Fibroblast of lung (primary cell): ENCODE measurements at regions not wholly inside any gene's neighbourhood (a gene's known extent, or its start where the extent isn't known, plus 50 kb on each side); places are given as distances from the start of the nearest gene placed in this dataset.
A peak's percentile ranks its signal among the peaks of the same experiment; 100 is the strongest.

Experiments
- DNase-seq, 2 donors: peaks; one replicate each; pipeline versions ENCODE4 v3.0.0 to v3.0.0-alpha.2; 2010; ENCODE audit warnings: low read depth in 2 of 2
- H2AFZ ChIP-seq: 2 replicates; pipeline ENCODE4 v1.5.1; 2012; ENCODE audit warnings: low read length, control low read depth, inconsistent platforms
- H3K27ac ChIP-seq: 2 replicates; pipeline ENCODE4 v1.5.1; 2011; ENCODE audit warnings: low read length, control low read depth; ENCODE audit not compliant: insufficient read depth
- H3K27me3 ChIP-seq: 2 replicates; pipeline ENCODE4 v1.5.1; 2011; ENCODE audit warnings: mild to moderate bottlenecking, low read length; ENCODE audit not compliant: control insufficient read depth, insufficient read depth
- H3K36me3 ChIP-seq: 2 replicates; pipeline ENCODE4 v1.5.1; 2011; ENCODE audit warnings: low read length; ENCODE audit not compliant: control insufficient read depth, insufficient read depth
- H3K4me1 ChIP-seq: 2 replicates; pipeline ENCODE4 v1.5.1; 2011; ENCODE audit warnings: low read length; ENCODE audit not compliant: control insufficient read depth, insufficient read depth; ENCODE audit errors: extremely low read depth
- H3K4me2 ChIP-seq: 2 replicates; pipeline ENCODE4 v1.5.1; 2011; ENCODE audit warnings: low read length, control low read depth; ENCODE audit not compliant: insufficient read depth; ENCODE audit errors: extremely low read depth
- H3K4me3 ChIP-seq, 4 experiments: fragments of 200-600 bp in 1 of 4; sonication (generic) in 1 of 4; replicated peaks in 1 of 4; 2 replicates each; pipeline ENCODE4 v1.5.1; 2011 to 2016; ENCODE audit warnings: low read length in 4 of 4, low read depth in 3 of 4, mild to moderate bottlenecking in 3 of 4, control low read depth in 2 of 4, inconsistent platforms in 1 of 4, mixed read lengths in 1 of 4; ENCODE audit not compliant: insufficient read depth in 1 of 4; ENCODE audit errors: control extremely low read depth in 1 of 4
- H3K79me2 ChIP-seq: 2 replicates; pipeline ENCODE4 v1.5.1; 2012; ENCODE audit warnings: mild to moderate bottlenecking, low read length, inconsistent platforms; ENCODE audit not compliant: control insufficient read depth, insufficient read depth
- H3K9ac ChIP-seq: 2 replicates; pipeline ENCODE4 v1.5.1; 2011; ENCODE audit warnings: mild to moderate bottlenecking, low read length, control low read depth; ENCODE audit not compliant: insufficient read depth
- H3K9me3 ChIP-seq: 2 replicates; pipeline ENCODE4 v1.5.1; 2012; ENCODE audit warnings: low read depth, low read length; ENCODE audit not compliant: control insufficient read depth, insufficient read depth
- H4K20me1 ChIP-seq: 2 replicates; pipeline ENCODE4 v1.5.1; 2011; ENCODE audit warnings: low read length; ENCODE audit not compliant: control insufficient read depth, insufficient read depth; ENCODE audit errors: extremely low read depth
- EZH2 ChIP-seq: IDR thresholded peaks from 2 replicates; pipeline ENCODE4 v1.5.1; 2012; ENCODE audit warnings: low read length, control low read depth, mild to moderate bottlenecking; ENCODE audit errors: missing control alignments
- TF ChIP-seq, protein P1 (sequence below), 2 donors: IDR thresholded peaks in 1 of 2; conservative IDR thresholded peaks in 1 of 2; 1 replicate in 1 of 2; 2 replicates in 1 of 2; pipeline ENCODE4 v1.5.1; 2011 to 2012; ENCODE audit warnings: low read length in 2 of 2, control low read depth in 1 of 2, inconsistent platforms in 1 of 2, low read depth in 1 of 2, mild to moderate bottlenecking in 1 of 2

DNA sequence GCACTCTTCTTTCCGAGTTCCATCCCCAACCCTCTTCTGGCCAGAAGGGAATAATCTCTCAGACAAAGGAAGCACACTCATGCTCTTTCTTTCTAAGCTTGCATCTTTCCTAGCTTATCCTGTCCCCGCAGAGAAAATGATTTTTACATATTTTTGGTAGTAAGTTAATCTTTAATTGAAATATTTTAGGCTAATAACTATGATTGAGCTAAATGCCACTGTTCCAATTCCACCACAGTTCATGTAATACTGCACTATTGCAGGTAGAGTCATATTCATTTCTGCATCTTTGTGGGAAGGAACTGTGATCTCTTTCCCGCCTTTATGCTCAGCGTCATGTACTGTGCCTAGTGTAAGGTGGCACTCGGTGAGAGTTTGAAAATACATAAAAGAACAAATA, 158.9 kb upstream of the FOXG1 start:
- no peak overlapping the region for H3K4me2 ChIP-seq
- no peaks in the 10 kb centered on the region for H3K4me1 ChIP-seq
- no peak for TF ChIP-seq EZH2
- TF ChIP-seq, protein P1, sequence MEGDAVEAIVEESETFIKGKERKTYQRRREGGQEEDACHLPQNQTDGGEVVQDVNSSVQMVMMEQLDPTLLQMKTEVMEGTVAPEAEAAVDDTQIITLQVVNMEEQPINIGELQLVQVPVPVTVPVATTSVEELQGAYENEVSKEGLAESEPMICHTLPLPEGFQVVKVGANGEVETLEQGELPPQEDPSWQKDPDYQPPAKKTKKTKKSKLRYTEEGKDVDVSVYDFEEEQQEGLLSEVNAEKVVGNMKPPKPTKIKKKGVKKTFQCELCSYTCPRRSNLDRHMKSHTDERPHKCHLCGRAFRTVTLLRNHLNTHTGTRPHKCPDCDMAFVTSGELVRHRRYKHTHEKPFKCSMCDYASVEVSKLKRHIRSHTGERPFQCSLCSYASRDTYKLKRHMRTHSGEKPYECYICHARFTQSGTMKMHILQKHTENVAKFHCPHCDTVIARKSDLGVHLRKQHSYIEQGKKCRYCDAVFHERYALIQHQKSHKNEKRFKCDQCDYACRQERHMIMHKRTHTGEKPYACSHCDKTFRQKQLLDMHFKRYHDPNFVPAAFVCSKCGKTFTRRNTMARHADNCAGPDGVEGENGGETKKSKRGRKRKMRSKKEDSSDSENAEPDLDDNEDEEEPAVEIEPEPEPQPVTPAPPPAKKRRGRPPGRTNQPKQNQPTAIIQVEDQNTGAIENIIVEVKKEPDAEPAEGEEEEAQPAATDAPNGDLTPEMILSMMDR (conservative IDR thresholded peaks at IDR 0.05 in 1 of 2, IDR thresholded peaks at IDR 0.05 in 1 of 2; ENCODE audit: low read depth in 1 of 2, low read length in 2 of 2) = no peak
- no peaks in the 10 kb centered on the region for H4K20me1 ChIP-seq
- DNase-seq = no peak
- H2AFZ ChIP-seq = no peak overlapping the region
- no peaks in the 10 kb centered on the region for H3K36me3 ChIP-seq
- H3K9ac ChIP-seq = no peak overlapping the region
- H3K27me3 ChIP-seq = no peaks in the 10 kb centered on the region
- no peaks in the 10 kb centered on the region for H3K9me3 ChIP-seq
- no peaks in the 10 kb centered on the region for H3K79me2 ChIP-seq
- H3K4me3 ChIP-seq = no peak overlapping the region
- no peak overlapping the region for H3K27ac ChIP-seq

DNA sequence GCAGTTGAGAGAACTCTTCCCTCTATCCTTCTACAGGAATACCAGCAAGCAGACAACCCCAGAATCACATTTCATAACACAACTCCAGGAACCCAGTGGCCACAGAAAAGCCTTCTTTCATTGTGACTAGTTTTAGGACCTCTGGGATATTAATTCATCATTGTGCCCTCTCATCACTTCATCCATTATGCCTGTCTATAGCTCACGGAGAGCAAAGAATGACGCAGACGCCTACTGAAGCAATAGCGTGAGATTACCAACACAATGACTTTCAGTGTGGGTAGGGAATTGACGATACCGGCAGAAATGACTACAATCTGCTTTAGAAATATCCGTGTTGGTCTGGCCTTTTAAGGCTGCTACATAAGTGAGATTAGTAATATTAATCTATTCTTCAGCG, 158.1 kb upstream of the FOXG1 start:
- Histone ChIP-seq H3K4me1 (no peaks in the 10 kb centered on the region), H3K27me3 (no peaks in the 10 kb centered on the region), H3K27ac (no peak overlapping the region), H3K9me3 (no peaks in the 10 kb centered on the region), H3K79me2 (no peaks in the 10 kb centered on the region), H4K20me1 (no peaks in the 10 kb centered on the region), H2AFZ (no peak overlapping the region), H3K4me2 (no peak overlapping the region), H3K9ac (no peak overlapping the region), H3K4me3 (no peak overlapping the region), H3K36me3 (no peaks in the 10 kb centered on the region)
- no peak for TF ChIP-seq EZH2
- TF ChIP-seq, protein P1 (conservative IDR thresholded peaks at IDR 0.05 in 1 of 2, IDR thresholded peaks at IDR 0.05 in 1 of 2; ENCODE audit: low read depth in 1 of 2, low read length in 2 of 2) = no peak
- DNase-seq = peak in 1 of 2 donors; percentile 68

DNA sequence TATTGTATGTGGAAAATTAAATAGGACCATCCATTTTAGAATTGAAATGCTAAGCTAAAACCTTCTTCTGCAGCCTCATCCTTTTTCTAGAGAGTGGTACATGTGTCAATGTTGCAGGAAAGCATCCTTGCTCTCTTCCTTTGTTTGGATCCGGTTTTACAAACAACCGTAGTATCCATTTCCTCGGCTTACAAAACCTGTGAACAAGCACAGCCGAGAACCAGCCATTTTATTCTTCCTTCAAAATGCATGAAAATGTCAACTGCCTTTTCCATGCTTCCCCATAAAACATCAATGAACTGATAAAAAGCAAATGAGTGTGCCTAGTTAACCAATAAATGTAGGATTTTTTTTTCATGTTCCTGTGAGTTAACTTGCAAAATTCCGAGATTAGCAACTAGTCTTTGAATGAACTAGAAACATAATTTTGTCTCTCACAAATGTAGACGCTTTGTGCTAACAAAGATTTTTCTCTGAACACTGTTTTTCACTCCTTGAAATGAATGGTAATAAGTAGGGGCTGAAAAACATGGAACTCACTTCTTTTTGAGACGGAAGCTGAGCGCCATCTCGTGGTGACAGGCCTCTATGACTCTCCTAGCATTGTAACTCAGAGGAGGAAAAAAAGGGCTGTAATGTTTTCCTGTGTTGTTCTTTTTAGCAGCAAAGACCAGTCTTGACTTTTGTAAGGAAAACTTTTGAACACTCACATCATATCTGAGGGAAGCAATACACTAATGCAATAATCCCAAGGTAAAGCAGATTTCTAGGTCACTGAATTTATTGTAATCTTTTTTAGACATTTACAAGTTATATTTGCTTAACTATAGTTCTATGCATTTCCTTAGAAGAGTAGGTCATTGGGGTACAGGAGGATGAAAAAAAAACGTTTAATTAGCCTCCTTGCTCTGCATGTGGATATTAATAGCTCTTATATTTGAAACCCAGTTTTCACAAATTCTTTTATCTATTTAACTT, 157.4 kb upstream of the FOXG1 start:
- H3K9me3 ChIP-seq = no peaks in the 10 kb centered on the region
- H3K4me2 ChIP-seq = no peak overlapping the region
- H2AFZ ChIP-seq = no peak overlapping the region
- no peak overlapping the region for H3K4me3 ChIP-seq
- TF ChIP-seq, protein P1 (conservative IDR thresholded peaks at IDR 0.05 in 1 of 2, IDR thresholded peaks at IDR 0.05 in 1 of 2; ENCODE audit: low read depth in 1 of 2, low read length in 2 of 2) = peak; percentile 64 to 82
- TF ChIP-seq EZH2 = no peak
- H3K4me1 ChIP-seq = no peaks in the 10 kb centered on the region
- no peaks in the 10 kb centered on the region for H4K20me1 ChIP-seq
- no peaks in the 10 kb centered on the region for H3K27me3 ChIP-seq
- no peaks in the 10 kb centered on the region for H3K36me3 ChIP-seq
- H3K9ac ChIP-seq = no peak overlapping the region
- no peak overlapping the region for H3K27ac ChIP-seq
- no peaks in the 10 kb centered on the region for H3K79me2 ChIP-seq
- DNase-seq = peak; percentile 56 to 59
